OCI-LY7 (cell line): ENCODE measurements at regions not wholly inside any gene's neighbourhood (a gene's known extent, or its start where the extent isn't known, plus 50 kb on each side); places are given as distances from the start of the nearest gene placed in this dataset.

Experiments
- EZH2phosphoT487 ChIP-seq: fragments of 200-600 bp; sonication (generic); IDR thresholded peaks from 2 replicates; pipeline ENCODE4 v1.6.1; 2018; ENCODE audit warnings: low read depth, borderline replicate concordance, mild to moderate bottlenecking, mixed run types, antibody characterized with exemption, low read length, moderate library complexity, mixed read lengths
- TF ChIP-seq, protein P1 (sequence below): fragments of 200-600 bp; sonication (generic); conservative IDR thresholded peaks from 2 replicates; pipeline ENCODE4 v1.5.1; 2014; ENCODE audit warnings: mild to moderate bottlenecking, antibody characterized with exemption, low read length, moderate library complexity, mixed read lengths

DNA sequence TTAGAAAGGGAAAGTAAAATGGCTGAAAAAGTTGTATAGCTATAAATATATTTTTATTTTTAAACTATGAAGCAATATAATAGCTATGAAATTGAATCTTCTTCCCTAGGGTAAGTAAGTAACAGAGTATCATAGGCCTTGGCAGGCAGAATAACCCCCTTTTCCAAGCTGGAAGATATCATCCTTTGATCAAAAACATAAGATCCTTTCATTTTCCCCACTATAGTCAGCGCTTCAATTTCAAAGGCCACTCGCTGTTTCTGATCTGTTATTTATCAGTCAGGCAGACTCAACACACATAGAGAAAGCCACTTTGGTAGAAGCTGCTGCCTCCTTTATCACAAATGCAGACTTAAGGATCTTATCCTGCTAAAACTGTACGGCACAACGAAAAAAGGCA is 74.0 kb upstream of the UBE2E2 start:
- TF ChIP-seq, protein P1, sequence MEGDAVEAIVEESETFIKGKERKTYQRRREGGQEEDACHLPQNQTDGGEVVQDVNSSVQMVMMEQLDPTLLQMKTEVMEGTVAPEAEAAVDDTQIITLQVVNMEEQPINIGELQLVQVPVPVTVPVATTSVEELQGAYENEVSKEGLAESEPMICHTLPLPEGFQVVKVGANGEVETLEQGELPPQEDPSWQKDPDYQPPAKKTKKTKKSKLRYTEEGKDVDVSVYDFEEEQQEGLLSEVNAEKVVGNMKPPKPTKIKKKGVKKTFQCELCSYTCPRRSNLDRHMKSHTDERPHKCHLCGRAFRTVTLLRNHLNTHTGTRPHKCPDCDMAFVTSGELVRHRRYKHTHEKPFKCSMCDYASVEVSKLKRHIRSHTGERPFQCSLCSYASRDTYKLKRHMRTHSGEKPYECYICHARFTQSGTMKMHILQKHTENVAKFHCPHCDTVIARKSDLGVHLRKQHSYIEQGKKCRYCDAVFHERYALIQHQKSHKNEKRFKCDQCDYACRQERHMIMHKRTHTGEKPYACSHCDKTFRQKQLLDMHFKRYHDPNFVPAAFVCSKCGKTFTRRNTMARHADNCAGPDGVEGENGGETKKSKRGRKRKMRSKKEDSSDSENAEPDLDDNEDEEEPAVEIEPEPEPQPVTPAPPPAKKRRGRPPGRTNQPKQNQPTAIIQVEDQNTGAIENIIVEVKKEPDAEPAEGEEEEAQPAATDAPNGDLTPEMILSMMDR: no peak
- no peak for TF ChIP-seq EZH2phosphoT487
